H1 (cell line): ENCODE measurements at regions not wholly inside any gene's neighbourhood (a gene's known extent, or its start where the extent isn't known, plus 50 kb on each side); places are given as distances from the start of the nearest gene placed in this dataset.

ENCODE experiments used
- CTCF ChIA-PET: fragments of 300-600 bp; sonication (Branson Sonifier 250); formaldehyde crosslinking; loops from one replicate; lab custom pipeline; 2021; ENCODE audit not compliant: partially characterized antibody; lab: Charles Lee
- POLR2A ChIA-PET: fragments of 300-600 bp; sonication (Branson Sonifier 250); formaldehyde crosslinking; loops from one replicate; lab custom pipeline; 2021; ENCODE audit warnings: inconsistent platforms; ENCODE audit not compliant: partially characterized antibody; lab: Charles Lee
- DNase-seq, 2 experiments: peaks; one replicate each; pipeline versions ENCODE4 v3.0.0 to v3.0.0-alpha.2; 2010 to 2022; ENCODE audit warnings: low spot score in 2 of 2, low read depth in 1 of 2, mixed read lengths in 1 of 2
- FAIRE-seq: peaks from 2 replicates; lab custom pipeline; 2011; peaks lifted over from hg19 to GRCh38; lab: Jason Lieb, UNC
- H2AFZ ChIP-seq: 2 replicates; pipeline ENCODE4 v1.8.1; 2012; ENCODE audit warnings: low read length, inconsistent platforms
- H2AK5ac ChIP-seq: 2 replicates; pipeline ENCODE4 v1.6.1; 2013; ENCODE audit warnings: low read depth, low read length
- H2BK120ac ChIP-seq: replicated peaks from 2 replicates; pipeline ENCODE3; 2013; ENCODE audit warnings: low read depth, low read length, inconsistent platforms
- H2BK12ac ChIP-seq: 2 replicates; pipeline ENCODE4 v1.6.1; 2013; ENCODE audit warnings: low read depth, low read length
- H2BK15ac ChIP-seq: 2 replicates; pipeline ENCODE4 v1.6.1; 2013; ENCODE audit warnings: low read length
- H2BK20ac ChIP-seq: 2 replicates; pipeline ENCODE4 v1.6.1; 2013; ENCODE audit warnings: low read length
- H2BK5ac ChIP-seq: 2 replicates; pipeline ENCODE4 v1.6.1; 2013; ENCODE audit warnings: low read depth, low read length
- H3K14ac ChIP-seq: 2 replicates; pipeline ENCODE4 v1.6.1; 2013; ENCODE audit warnings: inconsistent platforms; ENCODE audit not compliant: insufficient read length
- H3K18ac ChIP-seq: 2 replicates; pipeline ENCODE4 v1.6.1; 2013; ENCODE audit warnings: low read length; ENCODE audit errors: extremely low read depth
- H3K23ac ChIP-seq: 2 replicates; pipeline ENCODE4 v1.6.1; 2013; ENCODE audit warnings: inconsistent platforms; ENCODE audit not compliant: insufficient read length
- H3K23me2 ChIP-seq: 2 replicates; pipeline ENCODE4 v1.6.1; 2013; ENCODE audit warnings: low read depth, low read length
- H3K27ac ChIP-seq: 2 replicates; pipeline ENCODE4 v1.6.1; 2011; ENCODE audit warnings: low read depth, low read length, inconsistent platforms
- H3K27me3 ChIP-seq, 4 experiments: replicated peaks in 1 of 4; 1 replicate in 1 of 4; 2 replicates in 3 of 4; pipeline versions ENCODE4 v1.6.1 to v1.8.1; 2011 to 2013; ENCODE audit warnings: low read length in 3 of 4, mild to moderate bottlenecking in 3 of 4, inconsistent platforms in 2 of 4, mixed read lengths in 2 of 4, moderate library complexity in 1 of 4; ENCODE audit not compliant: control insufficient read depth in 3 of 4, insufficient read depth in 3 of 4; ENCODE audit errors: extremely low read depth in 1 of 4
- H3K36me3 ChIP-seq, 4 experiments: 2 replicates each; pipeline versions ENCODE4 v1.6.1 to v1.8.1; 2011 to 2013; ENCODE audit warnings: mild to moderate bottlenecking in 4 of 4, low read length in 3 of 4, moderate library complexity in 2 of 4, control low read depth in 1 of 4, inconsistent platforms in 1 of 4; ENCODE audit not compliant: insufficient read depth in 4 of 4, control insufficient read depth in 2 of 4
- H3K4ac ChIP-seq: replicated peaks from 2 replicates; pipeline ENCODE3; 2013; ENCODE audit warnings: low read length, low read depth, mixed read lengths, inconsistent platforms; ENCODE audit not compliant: insufficient read length
- H3K4me1 ChIP-seq, 4 experiments: replicated peaks in 1 of 4; 1 replicate in 1 of 4; 2 replicates in 3 of 4; pipeline versions ENCODE4 v1.6.1 to v1.8.1; 2011 to 2013; ENCODE audit warnings: low read length in 3 of 4, inconsistent platforms in 2 of 4, mixed read lengths in 1 of 4; ENCODE audit not compliant: insufficient read depth in 4 of 4, control insufficient read depth in 3 of 4
- H3K4me2 ChIP-seq, 2 experiments: 2 replicates each; pipeline versions ENCODE4 v1.6.1 to v1.8.1; 2011 to 2013; ENCODE audit warnings: low read depth in 2 of 2, low read length in 2 of 2, control low read depth in 1 of 2, inconsistent platforms in 1 of 2, mild to moderate bottlenecking in 1 of 2; ENCODE audit not compliant: insufficient read depth in 1 of 2
- H3K4me3 ChIP-seq, 4 experiments: fragments of 200-600, 300-600 bp in 1 of 4; sonication (generic), shearing (Covaris generic), sonication (Bioruptor Twin) in 1 of 4; 2 replicates each; pipeline versions ENCODE4 v1.5.1 to v1.8.1; 2011 to 2016; ENCODE audit warnings: low read length in 4 of 4, low read depth in 3 of 4, control low read depth in 2 of 4, inconsistent platforms in 2 of 4, mild to moderate bottlenecking in 2 of 4, mixed read lengths in 1 of 4, moderate library complexity in 1 of 4; ENCODE audit not compliant: insufficient read depth in 2 of 4; ENCODE audit errors: extremely low read depth in 1 of 4
- H3K56ac ChIP-seq: replicated peaks from 2 replicates; pipeline ENCODE3; 2013; ENCODE audit warnings: low read depth, mild to moderate bottlenecking, mixed read lengths, low read length, inconsistent platforms; ENCODE audit not compliant: insufficient read length
- H3K79me1 ChIP-seq: 2 replicates; pipeline ENCODE4 v1.6.1; 2013; ENCODE audit warnings: low read depth, low read length, control low read depth
- H3K79me2 ChIP-seq, 2 experiments: 2 replicates each; pipeline versions ENCODE4 v1.6.1 to v1.8.1; 2012 to 2013; ENCODE audit warnings: low read length in 2 of 2, mild to moderate bottlenecking in 2 of 2, inconsistent platforms in 1 of 2; ENCODE audit not compliant: insufficient read depth in 2 of 2, control insufficient read depth in 1 of 2
- H3K9ac ChIP-seq, 4 experiments: replicated peaks in 1 of 4; 1 replicate in 1 of 4; 2 replicates in 3 of 4; pipeline versions ENCODE4 v1.6.1 to v1.8.1; 2011 to 2013; ENCODE audit warnings: low read depth in 3 of 4, low read length in 3 of 4, control low read depth in 2 of 4, mild to moderate bottlenecking in 2 of 4, moderate library complexity in 2 of 4, inconsistent platforms in 1 of 4; ENCODE audit errors: extremely low read depth in 1 of 4
- H3K9me3 ChIP-seq, 2 experiments: 2 replicates each; pipeline versions ENCODE4 v1.6.1 to v1.8.1; 2012 to 2013; ENCODE audit warnings: mild to moderate bottlenecking in 2 of 2, moderate library complexity in 2 of 2, control low read depth in 1 of 2, inconsistent platforms in 1 of 2, low read depth in 1 of 2, low read length in 1 of 2, mixed read lengths in 1 of 2; ENCODE audit not compliant: insufficient read depth in 2 of 2
- H4K20me1 ChIP-seq, 2 experiments: replicated peaks in 1 of 2; 2 replicates each; pipeline versions ENCODE3 to v1.8.1; 2011 to 2013; ENCODE audit warnings: inconsistent platforms in 2 of 2, low read length in 2 of 2, mild to moderate bottlenecking in 1 of 2; ENCODE audit not compliant: insufficient read depth in 2 of 2, control insufficient read depth in 1 of 2
- H4K5ac ChIP-seq: 2 replicates; pipeline ENCODE4 v1.6.1; 2013; ENCODE audit warnings: low read length, low read depth, mixed read lengths, inconsistent platforms; ENCODE audit not compliant: insufficient read length
- H4K8ac ChIP-seq: 2 replicates; pipeline ENCODE4 v1.8.0; 2013; ENCODE audit warnings: mild to moderate bottlenecking, moderate library complexity, low read length, inconsistent platforms; ENCODE audit not compliant: insufficient read depth; ENCODE audit errors: extremely low read depth
- H4K91ac ChIP-seq: replicated peaks from 2 replicates; pipeline ENCODE3; 2013; ENCODE audit warnings: low read length, mixed read lengths, inconsistent platforms; ENCODE audit not compliant: insufficient read length
- BACH1 ChIP-seq: IDR thresholded peaks from 2 replicates; pipeline ENCODE4 v1.6.1; 2012; ENCODE audit warnings: low read length, improper control_type of control experiment
- BCL11A ChIP-seq, 2 experiments: IDR thresholded peaks; one replicate each; pipeline ENCODE4 v1.6.1; 2011; ENCODE audit warnings: low read depth in 2 of 2, low read length in 2 of 2, mild to moderate bottlenecking in 2 of 2
- CBX5 ChIP-seq: fragments of 300-800, 300-1000 bp; sonication (generic); IDR thresholded peaks from 2 replicates; pipeline ENCODE4 v1.7.1; 2016; ENCODE audit warnings: antibody characterized with exemption, low read length, low read depth
- CHD1 ChIP-seq: IDR thresholded peaks from 2 replicates; pipeline ENCODE4 v1.6.1; 2012; ENCODE audit warnings: low read depth, low read length, improper control_type of control experiment
- CHD2 ChIP-seq: IDR thresholded peaks from 2 replicates; pipeline ENCODE4 v1.6.1; 2012; ENCODE audit warnings: low read length, improper control_type of control experiment
- CREB1 ChIP-seq: IDR thresholded peaks from 2 replicates; pipeline ENCODE4 v1.6.1; 2012; ENCODE audit warnings: inconsistent platforms
- HDAC2 ChIP-seq, 2 experiments: fragments of 300-600 bp in 1 of 2; sonication (generic) in 1 of 2; IDR thresholded peaks; 2 replicates each; pipeline ENCODE4 v1.6.1; 2011 to 2012; ENCODE audit warnings: low read depth in 2 of 2, low read length in 2 of 2, mild to moderate bottlenecking in 2 of 2, moderate library complexity in 2 of 2, borderline replicate concordance in 1 of 2, inconsistent platforms in 1 of 2
- HDAC6 ChIP-seq: IDR thresholded peaks from one replicate; pipeline ENCODE4 v1.7.1; 2012; ENCODE audit warnings: low read depth, mild to moderate bottlenecking, inconsistent platforms, low read length, moderate library complexity
- KDM1A ChIP-seq: fragments of 200-600, 300-600 bp; sonication (generic); IDR thresholded peaks from 2 replicates; pipeline ENCODE4 v1.7.1; 2016; ENCODE audit warnings: mild to moderate bottlenecking, low read length, borderline replicate concordance
- NRF1 ChIP-seq: IDR thresholded peaks from 2 replicates; pipeline ENCODE4 v1.6.1; 2011; ENCODE audit warnings: mild to moderate bottlenecking, low read depth, low read length, improper control_type of control experiment
- POLR2A ChIP-seq, 2 experiments: IDR thresholded peaks; 1 replicate in 1 of 2; 2 replicates in 1 of 2; pipeline ENCODE4 v1.6.1; 2011; ENCODE audit warnings: low read depth in 2 of 2, low read length in 2 of 2, mild to moderate bottlenecking in 2 of 2; ENCODE audit errors: control extremely low read depth in 1 of 2
- SP1 ChIP-seq: IDR thresholded peaks from 2 replicates; pipeline ENCODE4 v1.6.1; 2011; ENCODE audit warnings: low read depth, low read length
- SP2 ChIP-seq: IDR thresholded peaks from 2 replicates; pipeline ENCODE4 v1.6.1; 2012; ENCODE audit warnings: mild to moderate bottlenecking, low read length, inconsistent platforms
- SP4 ChIP-seq: IDR thresholded peaks from 2 replicates; pipeline ENCODE4 v1.6.1; 2012; ENCODE audit warnings: low read length, inconsistent platforms
- SUZ12 ChIP-seq: fragments of 200-600 bp; sonication (generic); IDR thresholded peaks from 2 replicates; pipeline ENCODE4 v1.6.1; 2012; ENCODE audit warnings: mild to moderate bottlenecking, inconsistent platforms, low read length, moderate library complexity, mixed read lengths
- TBP ChIP-seq: IDR thresholded peaks from 2 replicates; pipeline ENCODE4 v1.6.1; 2011; ENCODE audit warnings: low read depth, low read length, improper control_type of control experiment
- whole genome bisulfite sequencing, 2 experiments: shearing (Covaris generic) in 1 of 2; methylation state at CpG; one replicate each; pipeline versions ENCODE4 v1.1.6 to v1.1.7; 2013 to 2015; ENCODE audit warnings: low lambda C conversion rate in 2 of 2, mixed read lengths in 2 of 2, inconsistent platforms in 1 of 2, low coverage in 1 of 2, missing lambda C conversion rate in 1 of 2; ENCODE audit not compliant: insufficient replicate concordance in 2 of 2, insufficient coverage in 1 of 2, insufficient read length in 1 of 2; ENCODE audit errors: extremely low coverage in 1 of 2, missing lambda C conversion rate in 1 of 2; 5-methylcytosine and 5-hydroxymethylcytosine counted together

GRCh38 chr12:97209997-97210396 lies 252.6 kb upstream of the RMST start:
- Histone ChIP-seq H3K14ac (no peak overlapping the region), H2BK5ac (no peak overlapping the region), H2BK15ac (no peak overlapping the region), H4K5ac (no peak overlapping the region), H3K4me3 (no peak overlapping the region), H3K4ac (no peak overlapping the region), H2BK20ac (no peak overlapping the region), H3K56ac (no peak overlapping the region), H3K18ac (no peak overlapping the region), H3K36me3 (no peaks in the 10 kb centered on the region), H3K23me2 (no peaks in the 10 kb centered on the region), H4K8ac (no peak overlapping the region), H3K9ac (no peak overlapping the region), H2AK5ac (no peak overlapping the region), H3K79me2 (no peaks in the 10 kb centered on the region), H2AFZ (no peak overlapping the region), H3K79me1 (no peaks in the 10 kb centered on the region), H3K4me2 (no peak overlapping the region), H4K91ac (no peak overlapping the region), H3K9me3 (no peaks in the 10 kb centered on the region), H3K27me3 (no peaks in the 10 kb centered on the region), H2BK12ac (no peak overlapping the region), H3K27ac (no peak overlapping the region), H3K4me1 (no peaks in the 10 kb centered on the region), H3K23ac (no peak overlapping the region), H2BK120ac (no peak overlapping the region), H4K20me1 (no peaks in the 10 kb centered on the region)
- ChIA-PET CTCF (interaction anchor here (0.6 kb wide), 1 partner anchor 228 kb away, joined by 3 read pairs; no protein-coding TSS in a partner anchor), POLR2A (no interaction called here)
- WGBS, 2 experiments = 93% methylated on average over 1 of the region's 1 CpG; no CpG with 5 or more reads in 1 of the 2 experiments
- no peak for FAIRE-seq
- DNase-seq = no peak
- TF ChIP-seq SP2 (no peak), CBX5 (no peak), SUZ12 (no peak), NRF1 (no peak), CREB1 (no peak), BCL11A (IDR thresholded peaks at IDR 0.05; ENCODE audit: low read depth in 2 of 2, low read length in 2 of 2) (no peak), SP4 (no peak), TBP (no peak), HDAC2 (IDR thresholded peaks at IDR 0.05; ENCODE audit: borderline replicate concordance in 1 of 2, low read depth in 2 of 2, low read length in 2 of 2) (no peak), POLR2A (IDR thresholded peaks at IDR 0.05; ENCODE audit: control extremely low read depth in 1 of 2, low read depth in 2 of 2, low read length in 2 of 2) (no peak), KDM1A (no peak), CHD1 (no peak), BACH1 (no peak), HDAC6 (no peak), SP1 (no peak), CHD2 (no peak)
